A549 (cell line): ENCODE measurements at regions not wholly inside any gene's neighbourhood (a gene's known extent, or its start where the extent isn't known, plus 50 kb on each side); places are given as distances from the start of the nearest gene placed in this dataset.
A peak's percentile ranks its signal among the peaks of the same experiment; 100 is the strongest.

Experiments
- ATAC-seq, 2 experiments: fragments of 200-7000 bp in 1 of 2; fragments of >200 bp in 1 of 2; cut with Nextera tagmentation in 1 of 2; cut with Tn5 transposase in 1 of 2; 3 replicates each; pipeline versions ENCODE4 v1.8.0 to v1.9.1; 2018 to 2020; ENCODE audit warnings: mild to moderate bottlenecking in 1 of 2, moderate library complexity in 1 of 2
- CTCF ChIA-PET: fragments of 300-600 bp; sonication (Branson Sonifier 250); formaldehyde crosslinking; extraction: SDS; loops from one replicate; lab custom pipeline; 2021; ENCODE audit warnings: antibody characterized with exemption, inconsistent platforms; lab: Yijun Ruan, JAX
- POLR2A ChIA-PET: fragments of 350-600 bp; formaldehyde crosslinking; extraction: SDS; loops from one replicate; lab custom pipeline; 2021; ENCODE audit warnings: antibody characterized with exemption, inconsistent platforms; lab: Yijun Ruan, JAX
- DNase-seq, 2 experiments: peaks; one replicate each; pipeline versions ENCODE4 v3.0.0 to v3.0.0-alpha.2; 2011 to 2016; ENCODE audit warnings: low read depth in 1 of 2, low spot score in 1 of 2
- FAIRE-seq: peaks from 2 replicates; lab custom pipeline; 2011; peaks lifted over from hg19 to GRCh38; lab: Jason Lieb, UNC
- H3K27ac ChIP-seq, 2 experiments: fragments of >200 bp; sonication (Bioruptor Twin); formaldehyde crosslinking; 3 replicates each; pipeline ENCODE4 v1.5.1; 2016 to 2017
- H3K4me1 ChIP-seq: fragments of >200 bp; sonication (Bioruptor Twin); formaldehyde crosslinking; 3 replicates; pipeline ENCODE4 v1.6.1; 2016
- H3K4me2 ChIP-seq: fragments of >200 bp; sonication (Bioruptor Twin); formaldehyde crosslinking; 3 replicates; pipeline ENCODE4 v1.6.1; 2016
- H3K4me3 ChIP-seq: fragments of >200 bp; sonication (Bioruptor Twin); formaldehyde crosslinking; 3 replicates; pipeline ENCODE4 v1.5.1; 2016
- H3K9me3 ChIP-seq: fragments of >200 bp; sonication (Bioruptor Twin); formaldehyde crosslinking; 3 replicates; pipeline ENCODE4 v1.6.1; 2016
- CBX2 ChIP-seq: fragments of 200-600 bp; sonication (generic); IDR thresholded peaks from 2 replicates; pipeline ENCODE4 v1.6.1; 2016; ENCODE audit warnings: low read depth, mild to moderate bottlenecking, borderline replicate concordance
- EP300 ChIP-seq, 2 experiments: fragments of >200 bp; sonication (Bioruptor Twin); formaldehyde crosslinking; IDR thresholded peaks; 2 replicates in 1 of 2; 3 replicates in 1 of 2; pipeline ENCODE4 v1.6.1; 2016 to 2017
- ESRRA ChIP-seq: fragments of 150-350 bp; IDR thresholded peaks from 2 replicates; pipeline ENCODE4 v1.6.1; 2014; ENCODE audit warnings: mild to moderate bottlenecking, low read length, borderline replicate concordance
- GATA3 ChIP-seq: IDR thresholded peaks from 2 replicates; pipeline ENCODE4 v1.6.1; 2012; ENCODE audit warnings: borderline replicate concordance
- HOXB13 ChIP-seq: fragments of 250-450 bp; sonication (Bioruptor Pico); IDR thresholded peaks from 2 replicates; pipeline ENCODE4 v1.5.0; 2020; ENCODE audit warnings: low read depth, mild to moderate bottlenecking, moderate library complexity
- HOXB5 ChIP-seq: fragments of 250-450 bp; sonication (Bioruptor Pico); IDR thresholded peaks from 2 replicates; pipeline ENCODE4 v1.5.0; 2020; ENCODE audit warnings: mild to moderate bottlenecking, moderate library complexity
- KDM1A ChIP-seq: fragments of 200-600 bp; sonication (generic); IDR thresholded peaks from 2 replicates; pipeline ENCODE4 v1.6.1; 2016; ENCODE audit warnings: low read depth, mild to moderate bottlenecking
- KDM5A ChIP-seq: fragments of 200-600 bp; sonication (generic); IDR thresholded peaks from 2 replicates; pipeline ENCODE4 v1.6.1; 2016; ENCODE audit warnings: antibody characterized with exemption, mild to moderate bottlenecking
- NFE2L2 ChIP-seq: fragments of 150-350 bp; conservative IDR thresholded peaks from 2 replicates; pipeline ENCODE4 v1.6.1; 2014; ENCODE audit warnings: low read length
- NPAS2 ChIP-seq: fragments of 250-450 bp; sonication (Bioruptor Pico); IDR thresholded peaks from 2 replicates; pipeline ENCODE4 v1.8.0; 2022; ENCODE audit warnings: mild to moderate bottlenecking, moderate library complexity, borderline replicate concordance
- POLR2A ChIP-seq: IDR thresholded peaks from 2 replicates; pipeline ENCODE4 v1.6.1; 2012; ENCODE audit warnings: mild to moderate bottlenecking, low read length
- RAD21 ChIP-seq, 2 experiments: fragments of >200 bp in 1 of 2; sonication (Bioruptor Twin) in 1 of 2; formaldehyde crosslinking in 1 of 2; IDR thresholded peaks in 1 of 2; conservative IDR thresholded peaks in 1 of 2; 2 replicates in 1 of 2; 3 replicates in 1 of 2; pipeline ENCODE4 v1.6.1; 2012 to 2018; ENCODE audit warnings: inconsistent platforms in 1 of 2
- RNF2 ChIP-seq: fragments of 200-600 bp; sonication (generic); IDR thresholded peaks from 2 replicates; pipeline ENCODE4 v1.6.1; 2016; ENCODE audit warnings: low read depth, mild to moderate bottlenecking, antibody characterized with exemption, moderate library complexity, borderline replicate concordance
- SMC3 ChIP-seq: fragments of >200 bp; sonication (Bioruptor Twin); formaldehyde crosslinking; IDR thresholded peaks from 3 replicates; pipeline ENCODE4 v1.6.1; 2018; ENCODE audit warnings: inconsistent platforms
- TFCP2L1 ChIP-seq: fragments of 250-450 bp; sonication (Bioruptor Pico); IDR thresholded peaks from 2 replicates; pipeline ENCODE4 v1.5.0; 2021; ENCODE audit warnings: mild to moderate bottlenecking
- TP53 ChIP-seq: fragments of 250-450 bp; sonication (Bioruptor Pico); IDR thresholded peaks from 2 replicates; pipeline ENCODE4 v1.5.0; 2021; ENCODE audit warnings: mild to moderate bottlenecking, moderate library complexity
- ZC3H11A ChIP-seq: fragments of 450-650 bp; IDR thresholded peaks from 2 replicates; pipeline ENCODE4 v1.6.1; 2014; ENCODE audit warnings: antibody characterized with exemption, mild to moderate bottlenecking
- ZNF302 ChIP-seq: fragments of 250-450 bp; sonication (Bioruptor Pico); IDR thresholded peaks from 2 replicates; pipeline ENCODE4 v1.9.0; 2021; ENCODE audit warnings: inconsistent platforms, mild to moderate bottlenecking, moderate library complexity
- ZSCAN20 ChIP-seq: fragments of 250-450 bp; sonication (Bioruptor Pico); IDR thresholded peaks from 2 replicates; pipeline ENCODE4 v1.8.0; 2022; ENCODE audit warnings: mild to moderate bottlenecking, moderate library complexity
- WGBS: methylation state at CpG from one replicate; pipeline ENCODE4 v1.1.6; 2017; ENCODE audit errors: missing lambda C conversion rate; 5-methylcytosine and 5-hydroxymethylcytosine counted together
- TF ChIP-seq, protein P1 (sequence below): fragments of >200 bp; sonication (Bioruptor Twin); formaldehyde crosslinking; IDR thresholded peaks from 2 replicates; pipeline ENCODE4 v1.6.1; 2016
- TF ChIP-seq, protein P2 (sequence below): fragments of 450-650 bp; IDR thresholded peaks from 2 replicates; pipeline ENCODE4 v1.6.1; 2014; ENCODE audit warnings: antibody characterized with exemption
- TF ChIP-seq, protein P3 (sequence below): fragments of >200 bp; sonication (Bioruptor Twin); formaldehyde crosslinking; IDR thresholded peaks from 3 replicates; pipeline ENCODE4 v1.6.1; 2016
- TF ChIP-seq, protein P4 (sequence below): fragments of 150-350 bp; IDR thresholded peaks from 2 replicates; pipeline ENCODE4 v1.6.1; 2014; ENCODE audit warnings: low read depth, mild to moderate bottlenecking, low read length
- TF ChIP-seq, protein P5 (sequence below): fragments of 250-450 bp; sonication (Bioruptor Pico); IDR thresholded peaks from 2 replicates; pipeline ENCODE4 v1.5.0; 2020; ENCODE audit warnings: low read depth, mild to moderate bottlenecking, moderate library complexity
- TF ChIP-seq, protein P6 (sequence below): fragments of >200 bp; sonication (Bioruptor Twin); formaldehyde crosslinking; IDR thresholded peaks from 3 replicates; pipeline ENCODE4 v1.5.1; 2016

DNA sequence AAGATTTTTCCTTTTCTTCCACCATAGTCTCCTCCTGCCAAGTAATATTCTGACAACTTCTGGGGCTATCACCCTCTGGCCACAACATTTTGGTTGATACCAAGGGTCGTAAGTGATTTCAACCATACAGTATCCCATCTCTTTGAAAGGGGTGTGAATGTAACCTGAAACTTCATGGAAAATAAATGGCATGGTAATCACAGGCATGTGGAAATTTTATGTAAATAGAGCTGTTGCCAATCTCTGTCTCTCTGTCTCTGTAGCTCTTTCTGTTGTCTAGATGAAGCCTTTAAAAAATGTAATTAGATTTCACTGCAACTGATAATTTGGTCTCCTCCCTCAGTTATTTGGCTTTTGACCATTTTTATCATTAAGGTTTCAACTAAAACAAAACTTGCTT, 125.6 kb upstream of the RPRM start:
- FAIRE-seq (no peak), ATAC-seq (no peak), DNase-seq (no peak)
- no peaks in the 10 kb centered on the region for H3K4me1 ChIP-seq
- 0% methylated on average over 1 of the region's 1 CpG for WGBS
- no peak overlapping the region for H3K4me2 ChIP-seq
- TF ChIP-seq KDM5A (no peak), EP300 (IDR thresholded peaks at IDR 0.05) (no peak), TFCP2L1 (CRISPR knock-in tag) (no peak)
- no peak overlapping the region for H3K27ac ChIP-seq
- no peak overlapping the region for H3K4me3 ChIP-seq
- ChIA-PET CTCF (no interaction called here), POLR2A (no interaction called here)
- no peaks in the 10 kb centered on the region for H3K9me3 ChIP-seq

DNA sequence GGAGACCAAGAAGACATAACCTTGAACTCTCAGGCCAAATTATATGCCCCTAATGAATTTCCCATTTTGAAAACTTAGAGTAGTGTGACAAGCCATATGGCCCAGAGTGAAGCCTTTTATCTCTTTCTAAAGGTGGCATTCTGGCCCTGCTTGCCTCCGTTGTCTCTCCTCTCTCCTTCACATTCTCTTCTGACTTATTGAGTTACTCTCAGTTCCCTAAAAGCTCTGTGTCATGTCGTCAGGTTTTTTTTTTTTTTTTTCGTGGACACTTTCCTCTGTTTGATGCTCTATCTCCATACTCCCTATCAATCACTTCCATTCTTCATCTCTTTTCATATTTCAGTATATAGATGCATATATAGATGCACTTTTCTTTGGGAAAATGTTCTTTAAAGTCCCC, 128.1 kb upstream of the RPRM start:
- Histone ChIP-seq H3K4me3 (no peak overlapping the region), H3K4me1 (no peaks in the 10 kb centered on the region), H3K9me3 (no peaks in the 10 kb centered on the region), H3K27ac (no peak overlapping the region), H3K4me2 (no peak overlapping the region)
- ChIA-PET POLR2A (no interaction called here), CTCF (interaction anchor here (0.6 kb wide), 1 partner anchor 807 kb away, joined by 3 read pairs; no protein-coding TSS in a partner anchor)
- no peak for DNase-seq
- no peak for TF ChIP-seq ZSCAN20 (CRISPR knock-in tag)
- TF ChIP-seq TP53 (CRISPR knock-in tag), result no peak
- no peak for TF ChIP-seq ESRRA
- no peak for TF ChIP-seq NFE2L2
- TF ChIP-seq ZNF302 (CRISPR knock-in tag), result no peak
- no peak for TF ChIP-seq SMC3
- TF ChIP-seq, protein P1, sequence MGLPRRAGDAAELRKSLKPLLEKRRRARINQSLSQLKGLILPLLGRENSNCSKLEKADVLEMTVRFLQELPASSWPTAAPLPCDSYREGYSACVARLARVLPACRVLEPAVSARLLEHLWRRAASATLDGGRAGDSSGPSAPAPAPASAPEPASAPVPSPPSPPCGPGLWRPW, result no peak
- TF ChIP-seq TFCP2L1 (CRISPR knock-in tag), result no peak
- TF ChIP-seq HOXB5 (CRISPR knock-in tag), result no peak
- no peak for TF ChIP-seq CBX2
- TF ChIP-seq KDM5A, result no peak
- TF ChIP-seq RAD21 (conservative IDR thresholded peaks at IDR 0.05 in 1 of 2, IDR thresholded peaks at IDR 0.05 in 1 of 2), result no peak
- no peak for TF ChIP-seq NPAS2 (CRISPR knock-in tag)
- no peak for TF ChIP-seq KDM1A
- no peak for TF ChIP-seq GATA3
- no peak for TF ChIP-seq ZC3H11A
- TF ChIP-seq POLR2A, result no peak
- no peak for TF ChIP-seq HOXB13 (CRISPR knock-in tag)
- TF ChIP-seq, protein P2, sequence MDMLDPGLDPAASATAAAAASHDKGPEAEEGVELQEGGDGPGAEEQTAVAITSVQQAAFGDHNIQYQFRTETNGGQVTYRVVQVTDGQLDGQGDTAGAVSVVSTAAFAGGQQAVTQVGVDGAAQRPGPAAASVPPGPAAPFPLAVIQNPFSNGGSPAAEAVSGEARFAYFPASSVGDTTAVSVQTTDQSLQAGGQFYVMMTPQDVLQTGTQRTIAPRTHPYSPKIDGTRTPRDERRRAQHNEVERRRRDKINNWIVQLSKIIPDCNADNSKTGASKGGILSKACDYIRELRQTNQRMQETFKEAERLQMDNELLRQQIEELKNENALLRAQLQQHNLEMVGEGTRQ, result no peak
- TF ChIP-seq, protein P3, sequence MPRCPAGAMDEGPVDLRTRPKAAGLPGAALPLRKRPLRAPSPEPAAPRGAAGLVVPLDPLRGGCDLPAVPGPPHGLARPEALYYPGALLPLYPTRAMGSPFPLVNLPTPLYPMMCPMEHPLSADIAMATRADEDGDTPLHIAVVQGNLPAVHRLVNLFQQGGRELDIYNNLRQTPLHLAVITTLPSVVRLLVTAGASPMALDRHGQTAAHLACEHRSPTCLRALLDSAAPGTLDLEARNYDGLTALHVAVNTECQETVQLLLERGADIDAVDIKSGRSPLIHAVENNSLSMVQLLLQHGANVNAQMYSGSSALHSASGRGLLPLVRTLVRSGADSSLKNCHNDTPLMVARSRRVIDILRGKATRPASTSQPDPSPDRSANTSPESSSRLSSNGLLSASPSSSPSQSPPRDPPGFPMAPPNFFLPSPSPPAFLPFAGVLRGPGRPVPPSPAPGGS, result no peak
- WGBS, result 7% methylated on average over 3 of the region's 3 CpGs
- FAIRE-seq, result no peak
- no peak for ATAC-seq

DNA sequence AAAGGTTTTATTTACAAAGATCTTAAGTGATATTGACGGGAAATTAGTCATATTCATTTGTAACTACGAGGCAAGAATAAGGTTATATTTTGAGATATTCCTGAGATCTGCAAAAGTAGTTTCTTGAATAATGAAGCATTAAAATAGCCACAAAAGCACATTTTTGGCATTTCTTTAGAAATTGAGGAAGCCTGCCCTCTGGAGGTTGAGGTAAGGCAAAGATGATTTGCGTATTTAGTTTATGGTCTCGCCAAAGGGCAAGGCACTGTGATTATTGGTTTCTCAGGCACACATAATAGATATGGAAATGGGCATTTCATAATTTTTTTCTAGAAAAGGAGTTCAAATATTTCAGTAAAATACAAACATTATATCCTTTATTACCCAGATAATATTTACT, 143.7 kb upstream of the RPRM start:
- Histone ChIP-seq H3K27ac (no peak overlapping the region), H3K4me1 (no peaks in the 10 kb centered on the region), H3K9me3 (no peaks in the 10 kb centered on the region), H3K4me3 (no peak overlapping the region), H3K4me2 (no peak overlapping the region)
- ChIA-PET CTCF (no interaction called here), POLR2A (no interaction called here)
- TF ChIP-seq, protein P4, sequence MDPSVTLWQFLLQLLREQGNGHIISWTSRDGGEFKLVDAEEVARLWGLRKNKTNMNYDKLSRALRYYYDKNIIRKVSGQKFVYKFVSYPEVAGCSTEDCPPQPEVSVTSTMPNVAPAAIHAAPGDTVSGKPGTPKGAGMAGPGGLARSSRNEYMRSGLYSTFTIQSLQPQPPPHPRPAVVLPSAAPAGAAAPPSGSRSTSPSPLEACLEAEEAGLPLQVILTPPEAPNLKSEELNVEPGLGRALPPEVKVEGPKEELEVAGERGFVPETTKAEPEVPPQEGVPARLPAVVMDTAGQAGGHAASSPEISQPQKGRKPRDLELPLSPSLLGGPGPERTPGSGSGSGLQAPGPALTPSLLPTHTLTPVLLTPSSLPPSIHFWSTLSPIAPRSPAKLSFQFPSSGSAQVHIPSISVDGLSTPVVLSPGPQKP, result no peak
- peak in 1 of 2 experiments; percentile 24; a peak in 1 of 5 replicates for TF ChIP-seq RAD21 (conservative IDR thresholded peaks at IDR 0.05 in 1 of 2, IDR thresholded peaks at IDR 0.05 in 1 of 2)
- TF ChIP-seq, protein P5, sequence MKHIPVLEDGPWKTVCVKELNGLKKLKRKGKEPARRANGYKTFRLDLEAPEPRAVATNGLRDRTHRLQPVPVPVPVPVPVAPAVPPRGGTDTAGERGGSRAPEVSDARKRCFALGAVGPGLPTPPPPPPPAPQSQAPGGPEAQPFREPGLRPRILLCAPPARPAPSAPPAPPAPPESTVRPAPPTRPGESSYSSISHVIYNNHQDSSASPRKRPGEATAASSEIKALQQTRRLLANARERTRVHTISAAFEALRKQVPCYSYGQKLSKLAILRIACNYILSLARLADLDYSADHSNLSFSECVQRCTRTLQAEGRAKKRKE, result no peak
- TF ChIP-seq, protein P6, sequence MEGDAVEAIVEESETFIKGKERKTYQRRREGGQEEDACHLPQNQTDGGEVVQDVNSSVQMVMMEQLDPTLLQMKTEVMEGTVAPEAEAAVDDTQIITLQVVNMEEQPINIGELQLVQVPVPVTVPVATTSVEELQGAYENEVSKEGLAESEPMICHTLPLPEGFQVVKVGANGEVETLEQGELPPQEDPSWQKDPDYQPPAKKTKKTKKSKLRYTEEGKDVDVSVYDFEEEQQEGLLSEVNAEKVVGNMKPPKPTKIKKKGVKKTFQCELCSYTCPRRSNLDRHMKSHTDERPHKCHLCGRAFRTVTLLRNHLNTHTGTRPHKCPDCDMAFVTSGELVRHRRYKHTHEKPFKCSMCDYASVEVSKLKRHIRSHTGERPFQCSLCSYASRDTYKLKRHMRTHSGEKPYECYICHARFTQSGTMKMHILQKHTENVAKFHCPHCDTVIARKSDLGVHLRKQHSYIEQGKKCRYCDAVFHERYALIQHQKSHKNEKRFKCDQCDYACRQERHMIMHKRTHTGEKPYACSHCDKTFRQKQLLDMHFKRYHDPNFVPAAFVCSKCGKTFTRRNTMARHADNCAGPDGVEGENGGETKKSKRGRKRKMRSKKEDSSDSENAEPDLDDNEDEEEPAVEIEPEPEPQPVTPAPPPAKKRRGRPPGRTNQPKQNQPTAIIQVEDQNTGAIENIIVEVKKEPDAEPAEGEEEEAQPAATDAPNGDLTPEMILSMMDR, result peak; percentile 14; the same call in 1 of the 3 replicates
- no peak for TF ChIP-seq RNF2
- 33% methylated on average over 4 of the region's 4 CpGs for WGBS
- no peak for FAIRE-seq
- peak in 1 of 2 experiments; percentile 17 for DNase-seq
- no peak for ATAC-seq
